Neural cell (in vitro differentiated cells): ENCODE measurements at regions not wholly inside any gene's neighbourhood (a gene's known extent, or its start where the extent isn't known, plus 50 kb on each side); places are given as distances from the start of the nearest gene placed in this dataset.

ENCODE experiments used
- H2AFZ ChIP-seq: fragments of 200-600, 300-800 bp; sonication (generic), shearing (Covaris generic); 2 replicates; pipeline ENCODE4 v1.6.0; 2014; ENCODE audit warnings: low read depth, mild to moderate bottlenecking, antibody characterized with exemption, low read length, moderate library complexity
- H3F3A ChIP-seq: fragments of 200-600 bp; shearing (Covaris generic); 2 replicates; pipeline ENCODE4 v1.6.1; 2016; ENCODE audit warnings: mild to moderate bottlenecking, moderate library complexity, mixed read lengths, antibody characterized with exemption, low read length; ENCODE audit not compliant: insufficient read depth, poor library complexity, severe bottlenecking
- H3K27ac ChIP-seq: fragments of 200-600, 300-800 bp; sonication (generic), shearing (Covaris generic); 2 replicates; pipeline ENCODE4 v1.5.1; 2014; ENCODE audit warnings: mild to moderate bottlenecking, low read length, moderate library complexity
- H3K27me3 ChIP-seq: fragments of 300-800, 200-600 bp; sonication (generic), shearing (Covaris generic); 2 replicates; pipeline ENCODE4 v1.6.0; 2014; ENCODE audit warnings: mild to moderate bottlenecking, low read depth, low read length, moderate library complexity; ENCODE audit not compliant: insufficient read depth
- H3K36me3 ChIP-seq: fragments of 300-800, 200-600 bp; sonication (generic), shearing (Covaris generic); 2 replicates; pipeline ENCODE4 v1.5.1; 2014; ENCODE audit warnings: mild to moderate bottlenecking, antibody characterized with exemption, low read length, moderate library complexity; ENCODE audit not compliant: insufficient read depth
- H3K4me2 ChIP-seq: fragments of 300-800, 200-600 bp; sonication (generic), shearing (Covaris generic); 2 replicates; pipeline ENCODE4 v1.6.0; 2014; ENCODE audit warnings: mild to moderate bottlenecking, low read length
- H3K4me3 ChIP-seq: fragments of 300-800, 200-600 bp; sonication (generic), shearing (Covaris generic); 2 replicates; pipeline ENCODE4 v1.5.1; 2014; ENCODE audit warnings: mild to moderate bottlenecking, low read length, moderate library complexity
- H3K79me2 ChIP-seq: fragments of 200-600 bp; shearing (Covaris generic); replicated peaks from 2 replicates; pipeline ENCODE4 v1.6.0; 2014; ENCODE audit warnings: mild to moderate bottlenecking, low read length, moderate library complexity; ENCODE audit not compliant: insufficient read depth
- H3K9ac ChIP-seq: fragments of 300-800, 200-600 bp; sonication (generic), shearing (Covaris generic); 2 replicates; pipeline ENCODE4 v1.6.1; 2016; ENCODE audit warnings: mild to moderate bottlenecking, low read length, mixed read lengths
- H3K9me2 ChIP-seq: fragments of 200-600 bp; shearing (Covaris generic); 2 replicates; pipeline ENCODE4 v1.6.1; 2016; ENCODE audit warnings: mild to moderate bottlenecking, low read length, mixed read lengths; ENCODE audit not compliant: insufficient read depth
- H3K9me3 ChIP-seq: fragments of 200-600, 300-800 bp; sonication (generic), shearing (Covaris generic); 2 replicates; pipeline ENCODE4 v1.6.1; 2016; ENCODE audit warnings: mild to moderate bottlenecking, mixed run types, low read length, moderate library complexity, mixed read lengths
- H4K20me1 ChIP-seq: fragments of 200-600 bp; shearing (Covaris generic); 2 replicates; pipeline ENCODE4 v1.6.1; 2016; ENCODE audit warnings: mild to moderate bottlenecking, mixed run types; ENCODE audit not compliant: insufficient read depth
- CTCF ChIP-seq: fragments of 450-650 bp; IDR thresholded peaks from 2 replicates; pipeline ENCODE4 v1.5.1; 2014; ENCODE audit warnings: antibody characterized with exemption, mild to moderate bottlenecking, moderate library complexity; ENCODE audit not compliant: poor library complexity, severe bottlenecking
- EP300 ChIP-seq: fragments of 450-650 bp; conservative IDR thresholded peaks from 2 replicates; pipeline ENCODE4 v1.6.1; 2014; ENCODE audit warnings: antibody characterized with exemption, mild to moderate bottlenecking, moderate library complexity; ENCODE audit not compliant: poor library complexity, severe bottlenecking
- EZH2 ChIP-seq: fragments of 200-600, 300-800 bp; shearing (Covaris generic), sonication (generic); IDR thresholded peaks from 2 replicates; pipeline ENCODE4 v1.6.1; 2014; ENCODE audit warnings: antibody characterized with exemption, low read length, borderline replicate concordance, mild to moderate bottlenecking; ENCODE audit not compliant: insufficient read depth, poor library complexity, severe bottlenecking
- MXI1 ChIP-seq: fragments of 450-650 bp; conservative IDR thresholded peaks from 2 replicates; pipeline ENCODE4 v1.6.1; 2014; ENCODE audit warnings: antibody characterized with exemption, mild to moderate bottlenecking; ENCODE audit not compliant: poor library complexity, severe bottlenecking
- POLR2AphosphoS5 ChIP-seq: IDR thresholded peaks from 2 replicates; pipeline ENCODE4 v1.6.1; 2012
- RAD21 ChIP-seq: fragments of 450-650 bp; conservative IDR thresholded peaks from 2 replicates; pipeline ENCODE4 v1.6.1; 2014; ENCODE audit warnings: antibody characterized with exemption, mild to moderate bottlenecking, moderate library complexity
- REST ChIP-seq: IDR thresholded peaks from 2 replicates; pipeline ENCODE4 v1.6.1; 2012; ENCODE audit warnings: borderline replicate concordance
- SMC3 ChIP-seq: fragments of 450-650 bp; conservative IDR thresholded peaks from 2 replicates; pipeline ENCODE4 v1.6.1; 2014; ENCODE audit warnings: antibody characterized with exemption, mild to moderate bottlenecking, moderate library complexity; ENCODE audit not compliant: poor library complexity
- TAF1 ChIP-seq: IDR thresholded peaks from 2 replicates; pipeline ENCODE4 v1.6.1; 2012; ENCODE audit warnings: low read depth

- H4K20me1 ChIP-seq = no peaks in the 10 kb centered on the region
- no peak for TF ChIP-seq EP300
- no peak for TF ChIP-seq EZH2
- TF ChIP-seq REST = no peak
- TF ChIP-seq CTCF = no peak
- TF ChIP-seq RAD21 = no peak
- no peak for TF ChIP-seq MXI1
- no peak for TF ChIP-seq TAF1
- no peaks in the 10 kb centered on the region for H3K9me3 ChIP-seq
- H3K4me3 ChIP-seq = no peak overlapping the region
- no peaks in the 10 kb centered on the region for H3K36me3 ChIP-seq
- H3K4me2 ChIP-seq = no peak overlapping the region
- H3K9me2 ChIP-seq = no peaks in the 10 kb centered on the region
- H3K9ac ChIP-seq = no peak overlapping the region
- no peak overlapping the region for H3K27ac ChIP-seq
- H3K27me3 ChIP-seq = no peaks in the 10 kb centered on the region
- no peaks in the 10 kb centered on the region for H3K79me2 ChIP-seq
- H2AFZ ChIP-seq = no peak overlapping the region
- H3F3A ChIP-seq = no peaks in the 10 kb centered on the region
Measured at GRCh38 chr2:51986101-51986500, 954.2 kb upstream of the NRXN1 start.

- TF ChIP-seq SMC3 (no peak), EZH2 (no peak), EP300 (no peak)
- Histone ChIP-seq H3K4me3 (no peak overlapping the region), H3K36me3 (no peaks in the 10 kb centered on the region), H3F3A (no peaks in the 10 kb centered on the region), H3K4me2 (no peak overlapping the region), H3K79me2 (no peaks in the 10 kb centered on the region), H3K27ac (no peak overlapping the region), H3K9ac (no peak overlapping the region), H2AFZ (no peak overlapping the region), H4K20me1 (no peaks in the 10 kb centered on the region), H3K27me3 (no peaks in the 10 kb centered on the region), H3K9me2 (no peaks in the 10 kb centered on the region), H3K9me3 (no peaks in the 10 kb centered on the region)
Measured at GRCh38 chr2:51981783-51982182, 949.9 kb upstream of the NRXN1 start.

- H3K9me3 ChIP-seq = no peaks in the 10 kb centered on the region
- no peaks in the 10 kb centered on the region for H3K27me3 ChIP-seq
- no peaks in the 10 kb centered on the region for H3F3A ChIP-seq
- H3K4me3 ChIP-seq = no peak overlapping the region
- no peaks in the 10 kb centered on the region for H3K36me3 ChIP-seq
- no peak overlapping the region for H2AFZ ChIP-seq
- TF ChIP-seq POLR2AphosphoS5 = no peak
- no peak for TF ChIP-seq REST
- no peak for TF ChIP-seq EZH2
- no peak for TF ChIP-seq EP300
- H3K9me2 ChIP-seq = no peaks in the 10 kb centered on the region
- no peaks in the 10 kb centered on the region for H3K79me2 ChIP-seq
- H4K20me1 ChIP-seq = no peaks in the 10 kb centered on the region
- H3K4me2 ChIP-seq = no peak overlapping the region
- no peak overlapping the region for H3K9ac ChIP-seq
- H3K27ac ChIP-seq = no peak overlapping the region
Measured at GRCh38 chr2:51976623-51977022, 944.7 kb upstream of the NRXN1 start.
